ENCODE measurements at regions not wholly inside any gene's neighbourhood (a gene's known extent, or its start where the extent isn't known, plus 50 kb on each side); places are given as distances from the start of the nearest gene placed in this dataset.
"Not testable (repeated sequence)": the region's sequence is repeated elsewhere in the genome, so short reads cannot be mapped to it uniquely, and the experiment has no call there.

GRCh38 chr6:6412221-6412620 is 91.8 kb upstream of the F13A1 start:
- no peak for DNase-seq (ENCODE audit: low read depth in 3 of 3, low spot score in 2 of 3)

GRCh38 chr6:6412700-6413099 is 92.2 kb upstream of the F13A1 start:
- DNase-seq (ENCODE audit: low read depth in 3 of 3, low spot score in 2 of 3): peak; percentile 13 to 32 (median 27)

GRCh38 chr6:6414931-6415330 is 94.5 kb upstream of the F13A1 start:
- no peak for DNase-seq (ENCODE audit: low read depth in 3 of 3, low spot score in 2 of 3)

GRCh38 chr6:6417475-6417874 is 97.0 kb upstream of the F13A1 start:
- DNase-seq (ENCODE audit: low read depth in 3 of 3, low spot score in 2 of 3): no peak

- DNase-seq (ENCODE audit: low read depth in 3 of 3, low spot score in 2 of 3): no peak
These were observed 98.0 kb upstream of the F13A1 start for GRCh38 chr6:6418421-6418820.

GRCh38 chr6:6420107-6420506 is 99.6 kb upstream of the F13A1 start:
- no peak for DNase-seq (ENCODE audit: low read depth in 3 of 3, low spot score in 2 of 3)

GRCh38 chr6:6434151-6434550 is 113.7 kb upstream of the F13A1 start:
- no peak for DNase-seq (ENCODE audit: low read depth in 3 of 3, low spot score in 2 of 3)

GRCh38 chr6:6434723-6435122 is 114.3 kb upstream of the F13A1 start:
- DNase-seq (ENCODE audit: low read depth in 3 of 3, low spot score in 2 of 3): no peak

- DNase-seq (ENCODE audit: low read depth in 3 of 3, low spot score in 2 of 3): no peak
These were observed 115.9 kb upstream of the F13A1 start for GRCh38 chr6:6436366-6436765.

- DNase-seq (ENCODE audit: low read depth in 3 of 3, low spot score in 2 of 3): no peak
These were observed 116.5 kb upstream of the F13A1 start for GRCh38 chr6:6436946-6437345.

GRCh38 chr6:6438286-6438685 is 117.8 kb upstream of the F13A1 start:
- DNase-seq (ENCODE audit: low read depth in 3 of 3, low spot score in 2 of 3): no peak

- no peak for DNase-seq (ENCODE audit: low read depth in 3 of 3, low spot score in 2 of 3)
These were observed 119.3 kb upstream of the F13A1 start for GRCh38 chr6:6439778-6440177.

- DNase-seq (ENCODE audit: low read depth in 3 of 3, low spot score in 2 of 3): no peak
These were observed 131.5 kb upstream of the F13A1 start for GRCh38 chr6:6452002-6452401.

- DNase-seq (ENCODE audit: low read depth in 3 of 3, low spot score in 2 of 3): no peak
These were observed 132.7 kb upstream of the F13A1 start for GRCh38 chr6:6453186-6453585.

GRCh38 chr6:6455272-6455671 is 133.2 kb upstream of the LY86 start:
- no peak for DNase-seq (ENCODE audit: low read depth in 3 of 3, low spot score in 2 of 3)

GRCh38 chr6:6458172-6458571 is 130.3 kb upstream of the LY86 start:
- no peak for DNase-seq (ENCODE audit: low read depth in 3 of 3, low spot score in 2 of 3)

GRCh38 chr6:6459963-6460362 is 128.6 kb upstream of the LY86 start:
- DNase-seq (ENCODE audit: low read depth in 3 of 3, low spot score in 2 of 3): not testable (repeated sequence)

- no peak for DNase-seq (ENCODE audit: low read depth in 3 of 3, low spot score in 2 of 3)
These were observed 128.1 kb upstream of the LY86 start for GRCh38 chr6:6460416-6460815.

GRCh38 chr6:6461138-6461537 is 127.4 kb upstream of the LY86 start:
- DNase-seq (ENCODE audit: low read depth in 3 of 3, low spot score in 2 of 3): no peak

GRCh38 chr6:6466967-6467761 is 121.4 kb upstream of the LY86 start:
- no peak for DNase-seq (ENCODE audit: low read depth in 3 of 3, low spot score in 2 of 3)

GRCh38 chr6:6469074-6469473 is 119.4 kb upstream of the LY86 start:
- DNase-seq (ENCODE audit: low read depth in 3 of 3, low spot score in 2 of 3): no peak

- no peak for DNase-seq (ENCODE audit: low read depth in 3 of 3, low spot score in 2 of 3)
These were observed 118.4 kb upstream of the LY86 start for GRCh38 chr6:6470123-6470522.

GRCh38 chr6:6471276-6471675 is 117.2 kb upstream of the LY86 start:
- no peak for DNase-seq (ENCODE audit: low read depth in 3 of 3, low spot score in 2 of 3)
